ENCODE measurements at regions not wholly inside any gene's neighbourhood (a gene's known extent, or its start where the extent isn't known, plus 50 kb on each side); places are given as distances from the start of the nearest gene placed in this dataset.

DNA sequence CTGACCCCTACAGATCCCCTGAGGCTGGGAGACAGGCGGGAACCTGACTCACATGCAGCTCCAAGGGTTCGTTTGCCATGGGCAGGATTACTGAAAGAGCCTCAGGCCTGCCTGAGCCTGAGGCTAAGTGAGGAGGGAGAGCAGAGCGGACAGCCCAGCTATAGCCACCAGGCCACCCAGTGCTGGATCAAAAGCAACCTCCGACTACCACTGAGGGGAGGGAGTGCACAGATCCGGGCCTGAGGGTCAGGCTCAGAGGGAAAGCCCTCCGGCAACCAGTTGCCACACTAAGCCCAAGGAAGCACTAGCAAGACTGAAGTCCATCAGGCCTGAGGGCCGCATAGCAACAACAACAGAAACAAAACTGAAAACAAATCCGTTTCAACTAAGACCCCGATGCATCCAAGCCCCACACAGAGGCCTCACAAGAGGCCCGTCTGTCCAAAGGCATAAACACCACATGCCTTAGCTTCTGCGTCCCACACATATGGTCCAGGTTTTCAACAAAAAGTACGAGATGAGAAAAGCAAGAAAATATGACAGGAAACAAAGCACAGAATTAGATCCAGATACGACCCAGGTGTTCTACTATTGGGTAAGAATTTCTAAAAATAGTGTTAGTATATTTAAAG, 92.5 kb upstream of the VIPR2 start:
- H3K36me3 ChIP-seq, result no peaks in the 10 kb centered on the region
- H3K27ac ChIP-seq, result no peak overlapping the region
- no peak for TF ChIP-seq Cebpa-rat (IDR thresholded peaks at IDR 0.05)
- no peak overlapping the region for H3K4me2 ChIP-seq
- no peak overlapping the region for H3K9ac ChIP-seq
- no peaks in the 10 kb centered on the region for H3K9me3 ChIP-seq
- no peaks in the 10 kb centered on the region for H3K4me1 ChIP-seq
- no peak overlapping the region for H3K4me3 ChIP-seq
- H4K20me1 ChIP-seq, result no peaks in the 10 kb centered on the region
- H3K27me3 ChIP-seq, result no peaks in the 10 kb centered on the region

- Histone ChIP-seq H3K4me2 (no peak overlapping the region), H3K27ac (no peak overlapping the region), H4K20me1 (no peaks in the 10 kb centered on the region), H3K9ac (no peak overlapping the region), H3K4me1 (no peaks in the 10 kb centered on the region), H3K9me3 (no peaks in the 10 kb centered on the region; the same call in 1 of the 2 replicates), H3K27me3 (no peaks in the 10 kb centered on the region), H3K4me3 (no peak overlapping the region), H3K36me3 (no peaks in the 10 kb centered on the region)
- no peak for TF ChIP-seq Cebpa-rat (IDR thresholded peaks at IDR 0.05)
Measured at GRCh38 chr7:159231017-159231416, 86.3 kb upstream of the VIPR2 start.

GRCh38 chr7:159229683-159230475, 85.2 kb upstream of the VIPR2 start:
- no peak for TF ChIP-seq Cebpa-rat (IDR thresholded peaks at IDR 0.05)
- H3K4me2 ChIP-seq, result no peak overlapping the region
- no peaks in the 10 kb centered on the region for H3K27me3 ChIP-seq
- no peak overlapping the region for H3K27ac ChIP-seq
- H3K36me3 ChIP-seq, result no peaks in the 10 kb centered on the region
- H3K9ac ChIP-seq, result no peak overlapping the region
- no peaks in the 10 kb centered on the region for H4K20me1 ChIP-seq
- H3K4me1 ChIP-seq, result no peaks in the 10 kb centered on the region
- H3K4me3 ChIP-seq, result no peak overlapping the region
- H3K9me3 ChIP-seq, result no peaks in the 10 kb centered on the region; the same call in 1 of the 2 replicates

GRCh38 chr7:159227433-159227832, 82.8 kb upstream of the VIPR2 start:
- no peak overlapping the region for H3K4me3 ChIP-seq
- H3K9ac ChIP-seq, result no peak overlapping the region
- H3K9me3 ChIP-seq, result no peaks in the 10 kb centered on the region; the same call in 1 of the 2 replicates
- H4K20me1 ChIP-seq, result no peaks in the 10 kb centered on the region
- TF ChIP-seq Cebpa-rat (IDR thresholded peaks at IDR 0.05), result no peak
- H3K4me1 ChIP-seq, result no peaks in the 10 kb centered on the region
- H3K36me3 ChIP-seq, result no peaks in the 10 kb centered on the region
- no peak overlapping the region for H3K4me2 ChIP-seq
- H3K27me3 ChIP-seq, result no peaks in the 10 kb centered on the region
- no peak overlapping the region for H3K27ac ChIP-seq

DNA sequence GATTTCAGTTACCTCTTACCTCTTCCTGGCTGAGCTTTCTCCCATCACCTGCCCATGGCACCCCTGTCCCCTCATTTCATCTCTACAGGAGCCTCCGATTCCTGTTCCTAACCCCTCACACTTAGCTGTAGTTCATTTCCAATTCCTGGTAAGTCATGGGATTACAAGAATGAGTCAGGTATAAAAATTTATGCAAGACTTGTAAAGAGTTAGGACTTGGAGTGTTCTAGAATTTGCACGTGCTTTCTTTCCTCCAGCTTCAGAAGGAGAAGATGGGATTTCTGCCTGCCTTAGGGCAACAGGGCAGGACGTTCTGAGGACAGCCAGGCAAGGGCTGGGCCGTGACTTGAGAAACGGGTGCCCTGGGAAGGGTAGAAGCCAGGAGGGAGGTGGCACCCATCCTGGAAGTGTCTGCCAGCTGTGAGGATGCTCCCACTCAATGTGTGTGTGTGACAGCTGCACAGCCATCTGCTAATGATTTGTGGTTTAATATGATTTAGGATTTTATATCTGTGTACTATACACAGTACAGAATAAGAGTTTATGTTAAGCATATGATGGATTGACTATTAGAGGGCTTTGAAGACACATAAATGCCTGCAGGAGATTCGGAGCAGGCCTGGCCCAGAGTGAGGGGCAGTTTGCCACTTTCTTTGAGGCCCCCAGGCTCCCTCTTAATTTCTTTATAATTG, 81.5 kb upstream of the VIPR2 start:
- Histone ChIP-seq H3K27me3 (no peaks in the 10 kb centered on the region), H4K20me1 (no peaks in the 10 kb centered on the region), H3K9ac (no peak overlapping the region), H3K4me3 (no peak overlapping the region), H3K36me3 (no peaks in the 10 kb centered on the region), H3K4me2 (no peak overlapping the region), H3K4me1 (no peaks in the 10 kb centered on the region), H3K27ac (no peak overlapping the region), H3K9me3 (no peaks in the 10 kb centered on the region; the same call in 1 of the 2 replicates)
- no peak for TF ChIP-seq Cebpa-rat (IDR thresholded peaks at IDR 0.05)

- no peaks in the 10 kb centered on the region for H3K27me3 ChIP-seq
- H3K36me3 ChIP-seq, result no peaks in the 10 kb centered on the region
- no peak overlapping the region for H3K27ac ChIP-seq
- H3K9me3 ChIP-seq, result no peaks in the 10 kb centered on the region
- no peak overlapping the region for H3K4me2 ChIP-seq
- TF ChIP-seq Cebpa-rat (IDR thresholded peaks at IDR 0.05), result no peak
- H4K20me1 ChIP-seq, result no peaks in the 10 kb centered on the region
- no peak overlapping the region for H3K9ac ChIP-seq
- H3K4me1 ChIP-seq, result no peaks in the 10 kb centered on the region
- H3K4me3 ChIP-seq, result no peak overlapping the region
Measured at GRCh38 chr7:159218607-159219006, 73.9 kb upstream of the VIPR2 start.

- Histone ChIP-seq H3K9me3 (no peaks in the 10 kb centered on the region), H3K9ac (no peak overlapping the region), H3K27ac (no peak overlapping the region), H4K20me1 (no peaks in the 10 kb centered on the region), H3K4me1 (no peaks in the 10 kb centered on the region), H3K4me2 (no peak overlapping the region), H3K27me3 (no peaks in the 10 kb centered on the region), H3K36me3 (no peaks in the 10 kb centered on the region), H3K4me3 (no peak overlapping the region)
- TF ChIP-seq Cebpa-rat (IDR thresholded peaks at IDR 0.05), result no peak
Measured at GRCh38 chr7:159218170-159218569, 73.5 kb upstream of the VIPR2 start.

- Histone ChIP-seq H3K27me3 (no peaks in the 10 kb centered on the region), H3K4me1 (no peaks in the 10 kb centered on the region), H3K27ac (no peak overlapping the region), H4K20me1 (no peaks in the 10 kb centered on the region), H3K9me3 (no peaks in the 10 kb centered on the region), H3K4me3 (no peak overlapping the region), H3K36me3 (no peaks in the 10 kb centered on the region), H3K9ac (no peak overlapping the region), H3K4me2 (no peak overlapping the region)
- TF ChIP-seq Cebpa-rat (IDR thresholded peaks at IDR 0.05), result no peak
Measured at GRCh38 chr7:159215076-159215475, 70.4 kb upstream of the VIPR2 start.

DNA sequence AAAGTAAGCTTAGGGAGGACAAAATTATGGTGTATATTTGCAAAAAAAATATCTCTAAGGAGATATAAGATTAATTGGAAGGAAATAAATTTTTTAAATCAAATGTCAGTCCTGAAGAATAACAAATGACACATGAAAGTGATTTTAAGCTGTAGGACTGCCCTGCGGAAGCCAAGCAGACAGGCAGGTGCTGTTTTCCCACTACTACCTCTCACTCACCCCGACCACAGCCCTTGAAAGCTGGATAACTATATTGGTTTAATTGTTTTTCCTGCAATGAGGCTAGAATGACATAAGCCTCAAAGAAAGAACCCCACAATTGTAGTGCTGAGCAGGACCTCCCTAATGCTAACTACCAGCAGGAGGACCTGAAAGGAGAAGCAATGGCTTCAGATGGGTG, 68.6 kb upstream of the VIPR2 start:
- Histone ChIP-seq H3K4me1 (peaks cover 8% of the 10 kb centered on the region), H4K20me1 (no peaks in the 10 kb centered on the region), H3K4me3 (no peak overlapping the region), H3K4me2 (no peak overlapping the region), H3K9ac (no peak overlapping the region), H3K27ac (no peak overlapping the region), H3K9me3 (no peaks in the 10 kb centered on the region), H3K36me3 (no peaks in the 10 kb centered on the region), H3K27me3 (no peaks in the 10 kb centered on the region)
- TF ChIP-seq Cebpa-rat (IDR thresholded peaks at IDR 0.05), result no peak

DNA sequence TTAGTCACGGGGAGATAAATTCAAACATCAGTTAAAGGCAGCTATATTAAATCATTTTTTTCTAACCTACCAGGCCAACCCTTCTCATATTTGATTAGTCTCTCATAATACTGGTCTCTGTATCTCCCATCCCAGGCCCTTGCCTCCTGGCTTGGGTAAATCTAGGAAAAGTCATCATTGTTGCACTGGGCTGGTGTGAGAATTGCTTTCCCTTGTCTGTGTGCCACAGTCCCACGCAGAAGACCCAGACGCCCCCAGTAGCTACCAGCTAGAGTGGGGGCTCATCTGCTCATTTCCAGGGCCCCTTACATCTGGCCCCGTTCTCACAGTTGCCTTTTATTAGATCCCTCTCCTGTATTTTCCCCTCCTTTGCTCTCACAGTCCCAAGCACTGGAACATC, 67.6 kb upstream of the VIPR2 start:
- H3K4me3 ChIP-seq, result no peak overlapping the region
- no peak overlapping the region for H3K4me2 ChIP-seq
- TF ChIP-seq Cebpa-rat (IDR thresholded peaks at IDR 0.05), result no peak
- no peaks in the 10 kb centered on the region for H4K20me1 ChIP-seq
- H3K9me3 ChIP-seq, result no peaks in the 10 kb centered on the region
- H3K9ac ChIP-seq, result no peak overlapping the region
- H3K4me1 ChIP-seq, result peaks cover 8% of the 10 kb centered on the region
- no peaks in the 10 kb centered on the region for H3K36me3 ChIP-seq
- H3K27me3 ChIP-seq, result no peaks in the 10 kb centered on the region
- no peak overlapping the region for H3K27ac ChIP-seq
